ENCODE measurements at regions not wholly inside any gene's neighbourhood (a gene's known extent, or its start where the extent isn't known, plus 50 kb on each side); places are given as distances from the start of the nearest gene placed in this dataset.

GRCh38 chr9:136595245-136596153 is 49.7 kb upstream of the NOTCH1 start:
- H3K4me3 ChIP-seq (ENCODE audit: low read depth, low read length): no peak overlapping the region
- no peak for DNase-seq (ENCODE audit: low read depth)
- TF ChIP-seq CTCF (IDR thresholded peaks at IDR 0.05; ENCODE audit: low read depth, low read length) (no peak), POLR2A (IDR thresholded peaks at IDR 0.05; ENCODE audit: extremely low read depth, insufficient read length) (no peak), MAX (IDR thresholded peaks at IDR 0.05; ENCODE audit: low read depth, low read length) (no peak), MYC (IDR thresholded peaks at IDR 0.05; ENCODE audit: low read depth, low read length) (no peak)
